HepG2 (cell line): ENCODE measurements at regions not wholly inside any gene's neighbourhood (a gene's known extent, or its start where the extent isn't known, plus 50 kb on each side); places are given as distances from the start of the nearest gene placed in this dataset.

ENCODE experiments used
- AKAP8 ChIP-seq: sonication (generic); formaldehyde crosslinking; IDR thresholded peaks from 2 replicates; pipeline ENCODE4 v1.5.1; 2020; ENCODE audit warnings: mild to moderate bottlenecking, missing genetic modification reagents
- CEBPZ ChIP-seq: IDR thresholded peaks from 2 replicates; pipeline ENCODE4 v1.6.1; 2012; ENCODE audit warnings: low read length, improper control_type of control experiment
- CTCF ChIP-seq: sonication (generic); formaldehyde crosslinking; IDR thresholded peaks from 2 replicates; pipeline ENCODE4 v1.5.0; 2020; ENCODE audit warnings: mild to moderate bottlenecking, missing genetic modification reagents, moderate library complexity
- HMGXB4 ChIP-seq, 2 experiments: sonication (generic) in 1 of 2; formaldehyde crosslinking in 1 of 2; IDR thresholded peaks; 2 replicates each; pipeline versions ENCODE4 v1.4.0 to v1.6.1; 2018 to 2020; ENCODE audit warnings: missing genetic modification reagents in 2 of 2, borderline replicate concordance in 1 of 2, low read depth in 1 of 2, mild to moderate bottlenecking in 1 of 2, missing biosample characterization in 1 of 2
- HNRNPH1 ChIP-seq: fragments of 200-400 bp; formaldehyde crosslinking; optimal IDR thresholded peaks from 2 replicates; pipeline ENCODE3; 2017; ENCODE audit warnings: mild to moderate bottlenecking, low read depth, low read length
- KLF13 ChIP-seq: sonication (generic); formaldehyde crosslinking; IDR thresholded peaks from 2 replicates; pipeline ENCODE4 v1.4.0; 2020; ENCODE audit warnings: mild to moderate bottlenecking, missing genetic modification reagents
- RNF2 ChIP-seq: fragments of 450-650 bp; conservative IDR thresholded peaks from 2 replicates; pipeline ENCODE4 v1.6.1; 2016; ENCODE audit warnings: low read depth
- TRAFD1 ChIP-seq: sonication (generic); formaldehyde crosslinking; IDR thresholded peaks from 2 replicates; pipeline ENCODE4 v1.5.1; 2020; ENCODE audit warnings: missing genetic modification reagents, mild to moderate bottlenecking, borderline replicate concordance
- ZNF30 ChIP-seq: sonication (generic); formaldehyde crosslinking; IDR thresholded peaks from 2 replicates; pipeline ENCODE4 v1.5.0; 2020; ENCODE audit warnings: mild to moderate bottlenecking, missing genetic modification reagents
- ZNF318 ChIP-seq: sonication (generic); formaldehyde crosslinking; IDR thresholded peaks from 2 replicates; pipeline ENCODE4 v1.4.0; 2020; ENCODE audit warnings: mild to moderate bottlenecking, missing genetic modification reagents

- 0 out of 2 replicates have a peak, but pooled peaks have one; percentile 30 for TF ChIP-seq ZNF318 (CRISPR knock-in tag)
- no peak for TF ChIP-seq HMGXB4 (CRISPR knock-in tag; IDR thresholded peaks at IDR 0.05; ENCODE audit: borderline replicate concordance in 1 of 2, low read depth in 1 of 2)
- TF ChIP-seq ZNF30 (CRISPR knock-in tag) = no peak
- no peak for TF ChIP-seq AKAP8 (CRISPR knock-in tag)
- TF ChIP-seq HNRNPH1 = no peak
- TF ChIP-seq KLF13 (CRISPR knock-in tag) = no peak
- no peak for TF ChIP-seq CEBPZ
- TF ChIP-seq CTCF (CRISPR knock-in tag) = peak; percentile 88
- no peak for TF ChIP-seq TRAFD1 (CRISPR knock-in tag)
- TF ChIP-seq RNF2 = no peak
Measured at GRCh38 chr16:87543436-87544191, 50.8 kb upstream of the ZCCHC14 start (continued).
